ENCODE measurements at regions not wholly inside any gene's neighbourhood (a gene's known extent, or its start where the extent isn't known, plus 50 kb on each side); places are given as distances from the start of the nearest gene placed in this dataset.

- no peak for DNase-seq (ENCODE audit: low spot score)
These were observed 51.1 kb upstream of the NCOA1 start for GRCh38 chr2:24439971-24440340.

DNA sequence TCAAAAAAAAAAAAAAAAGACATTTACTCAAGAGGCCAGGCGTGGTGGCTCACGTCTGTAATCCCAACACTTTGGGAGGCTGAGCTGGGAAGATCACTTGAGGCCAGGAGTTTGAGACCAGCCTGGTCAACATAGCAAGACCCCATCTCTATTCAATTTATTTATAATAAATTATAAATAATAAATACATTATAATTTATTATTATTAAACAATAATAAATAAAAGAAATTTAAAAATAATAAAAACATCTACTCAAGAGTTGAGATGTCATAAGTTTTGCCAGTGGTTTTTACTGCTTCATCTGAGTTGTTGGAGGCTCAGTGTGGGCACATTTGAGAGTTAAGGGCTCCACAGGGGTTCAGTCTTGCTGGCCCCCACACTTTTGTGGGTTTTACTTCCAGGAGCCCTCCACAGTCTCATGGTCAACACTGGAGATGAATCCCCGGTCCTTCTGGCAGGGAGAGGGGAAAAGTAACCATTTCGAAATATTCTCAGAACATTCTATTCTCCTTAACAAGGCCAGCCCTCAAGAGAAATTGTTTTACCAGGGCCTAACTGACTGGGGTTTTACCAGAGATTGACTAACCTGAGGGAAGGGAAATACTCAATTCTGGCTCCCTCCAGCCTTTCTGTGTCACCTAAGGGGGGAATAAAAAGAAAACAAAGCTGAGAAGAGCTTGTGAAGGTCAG is 51.6 kb upstream of the NCOA1 start:
- no peak for DNase-seq (ENCODE audit: low spot score)

- DNase-seq (ENCODE audit: low spot score) = no peak
These were observed 52.9 kb upstream of the NCOA1 start for GRCh38 chr2:24438106-24438505.

- no peak for DNase-seq (ENCODE audit: low spot score)
These were observed 55.4 kb upstream of the NCOA1 start for GRCh38 chr2:24435391-24436316.

GRCh38 chr2:24434541-24434940 is 56.5 kb upstream of the NCOA1 start:
- DNase-seq (ENCODE audit: low spot score) = no peak

DNA sequence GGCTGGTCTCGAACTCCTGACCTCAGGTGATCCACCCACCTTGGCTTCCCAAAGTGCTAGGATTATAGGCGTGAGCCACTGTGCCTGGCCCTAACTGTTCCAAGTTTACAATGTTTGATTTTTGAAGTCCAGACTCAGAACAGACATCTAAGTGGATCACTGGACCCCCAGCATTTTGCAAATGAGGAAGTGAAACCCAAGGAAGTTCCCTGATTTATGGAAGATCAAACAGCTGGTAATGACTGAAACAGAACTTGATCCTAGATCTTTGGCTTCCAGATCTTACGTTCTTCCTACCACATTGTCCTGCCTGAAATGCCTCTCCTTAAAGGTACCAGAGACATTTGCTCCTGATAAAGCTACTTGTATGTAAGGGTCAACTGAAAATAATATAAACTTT is 58.3 kb upstream of the NCOA1 start:
- no peak for DNase-seq (ENCODE audit: low spot score)

DNA sequence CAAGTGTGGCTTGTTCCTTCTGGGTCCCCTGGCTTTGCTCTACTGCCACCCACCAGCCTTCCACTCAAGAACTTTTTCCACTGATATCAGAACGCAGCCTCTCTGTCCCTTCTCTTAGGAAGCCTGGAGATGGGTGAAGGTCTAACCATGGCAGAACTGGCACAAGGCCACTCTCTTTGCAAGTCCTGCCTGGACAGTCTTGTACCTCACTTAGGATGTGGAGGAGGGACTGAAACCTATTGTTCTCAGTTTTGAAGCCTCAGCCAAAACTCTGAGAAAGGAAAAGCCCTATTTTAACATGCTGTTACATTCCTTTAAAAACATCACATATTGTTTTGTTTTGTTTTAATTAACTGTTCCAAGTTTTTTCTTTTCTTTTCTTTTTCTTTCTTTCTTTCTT is 58.9 kb upstream of the NCOA1 start:
- DNase-seq (ENCODE audit: low spot score) = no peak

DNA sequence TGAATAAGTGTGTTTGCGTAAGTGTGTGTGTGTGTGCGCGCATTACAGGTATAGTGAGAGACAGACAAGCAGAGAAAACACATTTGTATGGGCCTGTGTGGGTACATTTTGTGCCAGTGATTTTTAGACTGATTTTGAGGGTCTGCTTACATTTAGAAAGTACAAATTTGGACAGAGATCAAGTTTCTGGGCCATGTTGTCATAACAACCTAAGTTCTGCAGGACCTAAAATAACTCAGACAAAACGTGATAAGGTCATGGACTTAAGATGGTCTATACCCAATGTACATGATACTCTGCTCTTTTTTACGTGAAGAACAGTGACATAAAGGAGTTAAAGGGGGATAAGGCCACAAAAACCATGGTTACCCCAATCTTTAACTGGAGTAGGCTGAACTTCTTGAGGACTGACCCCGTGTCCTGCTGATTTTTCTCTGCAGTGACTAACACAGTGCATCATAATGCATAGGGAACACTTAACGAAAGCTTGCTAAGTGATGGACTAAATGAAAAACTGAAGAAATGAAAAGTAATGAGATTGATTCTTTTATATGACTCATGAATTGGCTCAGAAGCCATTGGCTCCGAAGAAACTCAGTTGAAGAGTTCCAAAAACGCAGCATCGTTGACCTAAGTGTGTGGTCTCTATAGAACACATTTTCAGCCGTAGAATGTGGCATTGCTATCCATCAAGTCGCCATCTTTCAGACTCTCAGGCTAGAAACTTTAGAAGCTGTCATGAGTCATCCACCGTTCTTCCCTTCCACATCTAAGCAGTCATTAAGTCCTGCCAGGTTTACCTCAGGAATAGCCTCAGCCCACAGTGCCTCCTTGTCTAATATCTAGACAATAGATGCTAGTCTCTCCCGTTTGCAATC is 61.6 kb upstream of the NCOA1 start:
- DNase-seq (ENCODE audit: low spot score) = no peak

DNA sequence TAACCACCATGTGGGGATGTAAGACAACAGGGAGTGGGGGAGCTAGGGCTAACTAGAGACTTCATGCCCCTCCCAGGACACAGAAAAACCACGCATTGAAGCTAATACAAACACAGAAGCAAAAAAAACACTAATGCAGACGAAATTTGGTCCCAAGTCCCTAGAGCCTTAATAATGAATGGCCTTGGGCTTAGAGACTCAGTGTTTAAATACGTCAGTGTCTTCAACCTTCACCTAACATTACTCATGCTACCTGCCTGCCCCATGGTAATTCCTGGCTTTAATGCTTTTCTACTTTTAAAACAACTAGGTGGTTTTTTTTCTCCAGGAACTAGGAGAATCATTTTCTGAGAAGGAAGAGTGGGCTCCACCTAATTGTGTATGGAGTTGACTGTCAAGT is 64.1 kb upstream of the ITSN2 start:
- no peak for DNase-seq (ENCODE audit: low spot score)

GRCh38 chr2:24423095-24423494 is 62.8 kb upstream of the ITSN2 start:
- DNase-seq (ENCODE audit: low spot score) = no peak

DNA sequence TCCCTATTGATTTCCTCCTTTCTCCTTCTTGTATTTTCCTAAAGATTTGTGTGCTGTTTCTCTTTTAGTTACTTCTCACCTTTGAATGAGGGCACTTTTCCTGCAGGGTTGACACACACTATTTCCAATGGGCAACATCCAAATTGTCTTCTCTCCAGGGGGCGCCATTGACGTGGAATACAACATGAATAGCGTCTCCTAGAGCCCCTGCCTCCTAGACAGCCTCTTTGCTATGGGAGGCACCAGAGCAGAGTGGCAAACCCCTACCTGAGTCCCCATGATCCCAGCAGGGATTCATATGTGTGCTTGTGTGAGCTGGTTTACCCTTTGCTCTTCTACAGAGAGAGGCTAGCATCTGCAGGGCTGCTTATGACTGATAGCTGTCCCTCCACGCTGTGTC is 61.3 kb upstream of the ITSN2 start:
- DNase-seq (ENCODE audit: low spot score) = peak; percentile 36

DNA sequence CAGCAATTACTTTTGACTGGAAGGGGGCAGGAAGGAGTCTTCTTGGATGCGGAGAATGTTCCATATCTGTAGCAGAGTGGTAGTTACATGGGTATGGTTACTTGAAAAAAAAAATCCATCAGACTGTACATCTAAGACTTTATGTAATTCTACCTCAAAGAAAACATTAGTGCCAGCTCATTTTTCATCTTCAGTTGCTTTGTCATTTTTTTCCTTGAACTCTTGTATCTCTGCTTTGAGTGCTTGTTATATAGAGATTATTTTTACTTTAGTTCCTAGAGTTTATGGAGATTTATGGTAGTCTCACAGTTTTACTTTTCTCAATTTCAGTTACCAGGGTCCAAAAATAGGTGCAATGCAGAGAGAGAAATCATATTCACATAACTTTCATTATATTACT is 60.0 kb upstream of the ITSN2 start:
- no peak for DNase-seq (ENCODE audit: low spot score)

DNA sequence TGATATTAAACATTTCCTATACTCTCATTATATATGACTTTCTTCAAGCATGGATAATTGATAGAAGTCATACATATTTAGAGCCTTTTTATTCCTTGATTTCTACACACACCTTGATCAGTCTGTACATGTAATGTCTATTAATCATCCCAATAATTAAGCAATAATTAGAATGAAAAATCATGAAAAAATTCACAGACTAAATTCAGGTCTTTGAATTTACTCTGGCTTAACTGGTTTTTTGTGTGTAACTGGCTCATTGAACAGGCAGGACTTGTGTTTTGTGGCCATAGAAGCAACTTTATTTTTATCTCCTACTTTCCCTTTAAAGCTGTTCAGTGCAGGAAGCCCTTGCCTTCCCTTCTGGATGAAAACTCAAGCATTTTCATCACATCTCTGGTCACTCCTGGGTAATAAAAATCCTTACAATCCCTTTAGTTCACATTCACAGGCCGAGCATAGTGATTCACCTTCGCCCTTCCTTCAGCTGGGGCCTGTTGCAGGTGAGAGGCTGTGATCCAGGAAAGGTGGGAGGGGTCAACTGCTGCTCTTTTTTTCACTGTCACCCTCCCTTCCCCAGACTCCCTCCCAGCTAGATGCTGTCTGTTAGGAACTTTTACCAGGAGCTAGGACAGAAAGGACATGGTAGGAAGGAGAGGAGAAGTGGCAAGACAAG is 58.0 kb upstream of the ITSN2 start:
- no peak for DNase-seq (ENCODE audit: low spot score)

DNA sequence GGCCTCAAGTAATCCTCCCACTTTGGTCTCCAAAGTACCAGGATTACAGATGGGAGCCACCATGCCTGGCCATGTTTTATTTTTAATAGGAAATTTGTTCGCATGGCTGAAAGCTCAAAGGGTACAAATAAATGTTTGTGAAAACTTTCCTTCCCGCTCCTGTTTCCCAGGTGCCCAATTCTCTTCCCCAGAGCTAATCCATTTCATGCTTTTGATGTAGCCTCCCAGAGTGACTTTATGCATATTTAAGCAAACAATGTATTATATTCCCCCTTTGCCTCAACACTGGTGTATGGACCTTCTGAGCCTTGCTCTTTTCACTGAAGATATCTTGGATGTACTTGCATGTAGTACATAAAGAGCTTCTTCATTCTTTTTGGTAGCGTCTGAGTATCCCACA is 52.5 kb upstream of the ITSN2 start:
- DNase-seq (ENCODE audit: low spot score) = no peak

DNA sequence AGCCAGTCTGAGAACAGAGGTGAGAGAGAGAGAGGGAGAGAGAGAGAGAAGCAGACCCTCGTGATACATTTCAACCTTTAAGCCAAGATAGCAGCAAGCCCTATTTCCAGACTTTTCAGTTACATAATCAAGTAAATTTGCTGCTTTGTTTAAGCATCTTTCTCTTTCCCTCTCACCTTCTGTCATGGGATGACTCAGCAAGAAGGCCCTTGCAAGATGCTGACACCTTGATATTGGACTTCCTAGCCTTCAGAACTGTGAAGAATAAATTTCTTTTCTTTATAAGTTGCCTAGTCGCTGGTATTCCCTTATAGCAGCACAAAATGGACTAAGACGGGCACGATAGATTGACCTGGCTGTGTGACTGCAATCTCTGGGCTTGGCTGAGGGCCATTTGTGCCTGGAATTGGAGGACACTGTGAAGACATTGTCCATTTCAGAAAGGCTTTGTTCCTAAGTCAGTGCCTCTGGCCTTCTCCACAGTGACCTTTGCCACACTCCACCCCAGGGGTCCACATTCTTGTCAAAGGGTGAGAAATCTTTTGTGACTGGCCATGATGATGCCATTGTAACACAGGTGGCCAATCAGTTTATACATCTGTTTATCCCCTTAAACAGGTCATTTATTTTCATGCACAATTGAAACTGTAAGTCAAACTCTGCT is 51.3 kb upstream of the ITSN2 start:
- DNase-seq (ENCODE audit: low spot score) = no peak

GRCh38 chr2:24410976-24411375 is 50.6 kb upstream of the ITSN2 start:
- DNase-seq (ENCODE audit: low spot score) = no peak

- DNase-seq (ENCODE audit: low spot score) = peak; percentile 50
These were observed 49.6 kb upstream of the ITSN2 start for GRCh38 chr2:24409700-24410556.
